Endothelial cell of umbilical vein (primary cell): ENCODE measurements at regions not wholly inside any gene's neighbourhood (a gene's known extent, or its start where the extent isn't known, plus 50 kb on each side); places are given as distances from the start of the nearest gene placed in this dataset.

ENCODE experiments used
- CTCF ChIP-seq, 2 donors: IDR thresholded peaks; 1 replicate in 1 of 2; 2 replicates in 1 of 2; pipeline ENCODE4 v1.5.1; 2011; ENCODE audit warnings: low read length in 2 of 2, mild to moderate bottlenecking in 2 of 2, moderate library complexity in 2 of 2, control low read depth in 1 of 2, inconsistent platforms in 1 of 2, low read depth in 1 of 2; ENCODE audit not compliant: insufficient read depth in 1 of 2; ENCODE audit errors: extremely low read depth in 1 of 2
- EZH2 ChIP-seq: IDR thresholded peaks from 2 replicates; pipeline ENCODE4 v1.6.1; 2012; ENCODE audit warnings: borderline replicate concordance, low read depth, mild to moderate bottlenecking, moderate library complexity, low read length, inconsistent platforms; ENCODE audit not compliant: severe bottlenecking
- POLR2A ChIP-seq: IDR thresholded peaks from 2 replicates; pipeline ENCODE4 v1.6.1; 2012; ENCODE audit warnings: low read depth, mild to moderate bottlenecking, control low read depth, low read length
- POLR2AphosphoS5 ChIP-seq: IDR thresholded peaks from 2 replicates; pipeline ENCODE4 v1.6.1; 2012; ENCODE audit warnings: low read depth, mild to moderate bottlenecking, control low read depth, low read length, moderate library complexity; ENCODE audit not compliant: insufficient read depth

- TF ChIP-seq CTCF (IDR thresholded peaks at IDR 0.05; ENCODE audit: extremely low read depth in 1 of 2, insufficient read depth in 1 of 2, low read depth in 1 of 2, low read length in 2 of 2) (no peak), POLR2A (no peak), EZH2 (no peak), POLR2AphosphoS5 (no peak)
These were observed 591.3 kb downstream of the FAM133A start for GRCh38 chrX:94265323-94265722.
